Lower leg skin (tissue), 4 donors: ENCODE measurements at regions not wholly inside any gene's neighbourhood (a gene's known extent, or its start where the extent isn't known, plus 50 kb on each side); places are given as distances from the start of the nearest gene placed in this dataset.

Source experiments
- DNase-seq, 2 donors: peaks; one replicate each; pipeline ENCODE4 v3.0.0-alpha.2; 2019; ENCODE audit warnings: low spot score in 2 of 2
- H3K4me3 ChIP-seq: fragments of 200-600 bp; sonication (generic); 2 replicates; pipeline ENCODE4 v1.5.1; 2017; ENCODE audit warnings: mild to moderate bottlenecking, low read depth; ENCODE audit not compliant: poor library complexity, severe bottlenecking
- POLR2A ChIP-seq, 2 donors: fragments of 450-650 bp; IDR thresholded peaks; one replicate each; pipeline ENCODE4 v1.6.1; 2016 to 2017; ENCODE audit warnings: antibody characterized with exemption in 2 of 2, mild to moderate bottlenecking in 1 of 2, moderate library complexity in 1 of 2
- WGBS, 2 donors: methylation state at CpG; one replicate each; pipeline ENCODE4 v1.1.5; 2018; 5-methylcytosine and 5-hydroxymethylcytosine counted together
- intact Hi-C: fragments of 100-400 bp; cut with DNase I; formaldehyde crosslinking; loops from one replicate; pipeline ENCODE4 v1.15.0; 2023; ENCODE audit warnings: low total_unique reads
- TF ChIP-seq, protein P1 (sequence below), 3 donors: fragments of 450-650 bp; IDR thresholded peaks; one replicate each; pipeline ENCODE4 v1.5.1; 2016; ENCODE audit warnings: antibody characterized with exemption in 3 of 3, mild to moderate bottlenecking in 3 of 3, moderate library complexity in 2 of 3

DNA sequence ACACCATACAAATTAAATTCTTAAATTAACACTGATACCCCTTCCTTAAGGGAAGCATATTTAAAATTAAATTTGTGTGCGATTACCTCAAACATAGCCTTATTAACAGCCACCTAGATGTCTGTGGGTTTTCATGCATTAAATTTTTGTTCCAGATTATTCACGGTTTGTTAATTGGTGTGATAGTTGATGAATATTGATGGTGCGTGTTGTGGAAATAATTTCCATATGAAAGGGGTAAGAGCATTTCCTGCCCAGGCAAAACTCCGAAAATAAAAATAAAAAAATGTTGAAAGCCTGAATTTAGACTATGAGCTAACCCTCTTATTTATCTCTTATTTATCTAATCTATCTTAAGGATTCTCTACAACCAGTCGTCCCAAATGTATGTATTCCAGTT is 679.3 kb upstream of the CELF2 start:
- H3K4me3 ChIP-seq = no peak overlapping the region
- TF ChIP-seq, protein P1, sequence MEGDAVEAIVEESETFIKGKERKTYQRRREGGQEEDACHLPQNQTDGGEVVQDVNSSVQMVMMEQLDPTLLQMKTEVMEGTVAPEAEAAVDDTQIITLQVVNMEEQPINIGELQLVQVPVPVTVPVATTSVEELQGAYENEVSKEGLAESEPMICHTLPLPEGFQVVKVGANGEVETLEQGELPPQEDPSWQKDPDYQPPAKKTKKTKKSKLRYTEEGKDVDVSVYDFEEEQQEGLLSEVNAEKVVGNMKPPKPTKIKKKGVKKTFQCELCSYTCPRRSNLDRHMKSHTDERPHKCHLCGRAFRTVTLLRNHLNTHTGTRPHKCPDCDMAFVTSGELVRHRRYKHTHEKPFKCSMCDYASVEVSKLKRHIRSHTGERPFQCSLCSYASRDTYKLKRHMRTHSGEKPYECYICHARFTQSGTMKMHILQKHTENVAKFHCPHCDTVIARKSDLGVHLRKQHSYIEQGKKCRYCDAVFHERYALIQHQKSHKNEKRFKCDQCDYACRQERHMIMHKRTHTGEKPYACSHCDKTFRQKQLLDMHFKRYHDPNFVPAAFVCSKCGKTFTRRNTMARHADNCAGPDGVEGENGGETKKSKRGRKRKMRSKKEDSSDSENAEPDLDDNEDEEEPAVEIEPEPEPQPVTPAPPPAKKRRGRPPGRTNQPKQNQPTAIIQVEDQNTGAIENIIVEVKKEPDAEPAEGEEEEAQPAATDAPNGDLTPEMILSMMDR (IDR thresholded peaks at IDR 0.05) = no peak
- TF ChIP-seq POLR2A (IDR thresholded peaks at IDR 0.05) = no peak
- 80 to 89% methylated on average over 5 of the region's 5 CpGs for WGBS, 2 donors
- DNase-seq = no peak
- intact Hi-C loops = no loop called here

DNA sequence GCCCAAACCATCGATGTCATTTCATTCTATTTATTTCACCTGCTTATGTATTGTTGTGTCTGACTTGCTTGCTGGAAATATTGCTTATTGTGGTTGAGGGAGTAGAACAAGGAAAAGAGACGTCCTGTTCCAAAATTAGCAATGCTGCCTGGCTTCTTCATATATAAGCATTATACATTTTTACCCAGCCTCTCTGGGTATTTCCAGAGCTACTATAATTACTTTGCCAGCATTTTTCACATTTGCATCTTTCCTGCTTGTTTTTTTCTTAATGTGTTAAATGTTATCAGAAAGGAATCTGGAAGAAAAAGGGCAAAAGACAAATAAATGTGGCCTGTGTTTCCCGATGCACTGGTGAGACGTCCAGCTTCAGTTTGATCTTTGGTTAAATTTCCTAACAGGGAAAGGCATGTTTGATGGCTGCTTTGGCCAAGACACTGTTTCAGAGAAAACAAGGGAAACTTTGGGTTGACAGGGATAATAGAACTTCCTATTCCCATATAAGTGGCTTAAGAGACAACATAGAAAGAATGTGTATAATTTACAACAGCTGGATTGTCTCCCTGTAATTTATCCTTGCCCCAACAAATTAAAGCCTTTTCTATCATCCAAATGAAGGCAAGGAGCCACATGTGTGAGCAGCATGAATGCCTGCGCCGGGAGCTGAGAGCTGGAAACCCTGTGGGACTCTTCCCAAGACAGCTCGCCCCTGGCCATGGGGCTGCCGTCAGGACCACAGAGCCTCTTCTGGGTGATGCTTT is 671.1 kb upstream of the CELF2 start:
- DNase-seq = no peak
- H3K4me3 ChIP-seq = no peak overlapping the region
- intact Hi-C loops = no loop called here
- WGBS, 2 donors = 30 to 35% methylated on average over 8 of the region's 8 CpGs
- TF ChIP-seq, protein P1 (IDR thresholded peaks at IDR 0.05) = no peak
- TF ChIP-seq POLR2A (IDR thresholded peaks at IDR 0.05) = no peak

DNA sequence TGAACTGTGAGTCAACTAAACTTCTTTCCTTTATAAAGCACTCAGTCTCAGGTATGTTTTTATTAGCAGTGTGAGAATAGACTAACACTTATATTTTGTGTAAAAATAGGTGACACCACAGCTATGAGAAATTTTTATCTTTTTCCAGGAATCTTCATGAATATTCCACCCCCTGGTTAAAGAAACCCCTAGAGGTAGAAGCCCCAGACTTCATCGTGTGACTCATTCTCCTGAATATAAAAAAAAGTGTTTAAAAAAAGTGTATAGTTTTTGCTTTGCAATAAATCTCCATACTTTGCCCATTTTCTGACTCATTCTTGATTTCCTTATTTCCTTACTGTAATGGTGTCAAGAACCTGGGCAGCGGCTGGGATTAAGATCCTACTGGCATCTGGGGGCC is 667.6 kb upstream of the CELF2 start:
- no peak for DNase-seq
- intact Hi-C loops = no loop called here
- H3K4me3 ChIP-seq = no peak overlapping the region
- no peak for TF ChIP-seq POLR2A (IDR thresholded peaks at IDR 0.05)
- TF ChIP-seq, protein P1 (IDR thresholded peaks at IDR 0.05) = no peak
- 72 to 75% methylated on average over 2 of the region's 2 CpGs for WGBS, 2 donors

DNA sequence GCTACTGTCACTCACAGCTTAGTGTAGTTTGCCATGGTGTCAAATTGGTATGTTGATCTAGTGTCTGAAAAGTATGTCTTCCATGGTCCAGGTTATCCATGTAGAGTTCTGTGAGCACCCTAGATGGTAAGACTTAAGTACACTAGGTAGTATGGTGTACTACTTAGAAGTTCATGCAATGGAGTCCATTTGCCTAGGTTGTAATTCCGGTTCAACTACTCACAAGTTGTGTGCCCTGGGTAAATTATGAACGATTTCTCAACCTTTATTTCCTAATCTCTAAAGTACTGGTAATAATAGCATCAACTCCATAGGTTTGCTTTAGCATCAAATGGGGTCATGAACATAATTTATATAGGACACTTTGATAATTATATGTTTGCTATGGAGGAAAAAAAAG is 666.2 kb upstream of the CELF2 start:
- intact Hi-C loops = no loop called here
- no peak overlapping the region for H3K4me3 ChIP-seq
- TF ChIP-seq POLR2A (IDR thresholded peaks at IDR 0.05) = no peak
- TF ChIP-seq, protein P1 (IDR thresholded peaks at IDR 0.05) = no peak

DNA sequence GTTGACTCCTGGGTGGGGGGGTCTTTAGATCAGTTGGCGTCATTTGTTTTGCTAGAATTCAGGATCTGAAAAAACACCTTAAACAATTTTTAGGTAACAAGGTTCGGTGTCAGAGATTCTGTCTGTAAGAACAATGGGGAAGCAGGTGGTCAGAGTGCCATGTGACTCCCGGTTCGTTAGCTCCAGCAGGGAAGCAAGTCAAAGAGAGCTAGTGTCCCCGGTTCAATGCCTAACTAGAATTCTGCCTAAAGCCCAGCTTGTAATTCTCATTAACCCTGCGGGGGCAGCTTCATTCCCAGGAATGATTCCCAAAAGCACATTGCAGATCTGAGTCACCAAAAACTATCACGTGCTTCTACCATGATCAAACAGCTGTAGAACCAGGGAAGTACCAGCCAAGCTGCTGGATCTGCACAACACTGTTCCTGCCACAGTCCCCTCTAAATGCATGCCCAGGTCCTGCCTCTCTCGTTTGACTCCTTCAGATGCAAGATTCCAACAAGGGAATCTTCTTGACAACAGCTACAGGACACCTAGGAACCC is 664.3 kb upstream of the CELF2 start:
- 75 to 84% methylated on average over 8 of the region's 8 CpGs for WGBS, 2 donors
- TF ChIP-seq, protein P1 (IDR thresholded peaks at IDR 0.05) = no peak
- TF ChIP-seq POLR2A (IDR thresholded peaks at IDR 0.05) = no peak
- no peak for DNase-seq
- intact Hi-C loops = no loop called here
- no peak overlapping the region for H3K4me3 ChIP-seq

More for the DNA sequence above, 666.2 kb upstream of the CELF2 start:
- DNase-seq = no peak
- WGBS, 2 donors = 73 to 82% methylated on average over 2 of the region's 2 CpGs
